GM21528 (cell line): ENCODE measurements at regions not wholly inside any gene's neighbourhood (a gene's known extent, or its start where the extent isn't known, plus 50 kb on each side); places are given as distances from the start of the nearest gene placed in this dataset.

Source experiments
- ATAC-seq: cut with Tn5 transposase; IDR thresholded peaks from one replicate; pipeline ENCODE4 v1.9.1; 2021; ENCODE audit warnings: mild to moderate bottlenecking, moderate library complexity; ENCODE audit not compliant: unreplicated experiment, low FRiP score

DNA sequence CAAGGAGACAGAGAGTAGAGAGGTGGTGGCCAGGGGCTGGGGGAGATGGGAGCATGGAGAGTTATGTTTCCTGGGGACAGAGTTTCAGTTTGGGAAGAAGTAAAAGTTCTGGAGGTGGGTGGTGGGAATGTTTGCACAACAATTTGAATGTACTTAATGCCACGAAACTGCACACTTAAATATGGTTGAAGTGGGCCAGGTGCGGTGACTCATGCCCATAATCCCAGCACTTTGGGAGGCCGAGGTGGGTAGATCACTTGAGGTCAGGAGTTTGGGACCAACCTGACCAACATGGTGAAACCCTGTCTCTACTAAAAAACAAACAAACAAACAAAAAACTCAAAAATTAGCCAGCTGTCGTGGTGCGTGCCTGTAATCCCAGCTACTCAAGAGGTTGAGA, 137.2 kb downstream of the PFKFB3 start:
- no peak for ATAC-seq

DNA sequence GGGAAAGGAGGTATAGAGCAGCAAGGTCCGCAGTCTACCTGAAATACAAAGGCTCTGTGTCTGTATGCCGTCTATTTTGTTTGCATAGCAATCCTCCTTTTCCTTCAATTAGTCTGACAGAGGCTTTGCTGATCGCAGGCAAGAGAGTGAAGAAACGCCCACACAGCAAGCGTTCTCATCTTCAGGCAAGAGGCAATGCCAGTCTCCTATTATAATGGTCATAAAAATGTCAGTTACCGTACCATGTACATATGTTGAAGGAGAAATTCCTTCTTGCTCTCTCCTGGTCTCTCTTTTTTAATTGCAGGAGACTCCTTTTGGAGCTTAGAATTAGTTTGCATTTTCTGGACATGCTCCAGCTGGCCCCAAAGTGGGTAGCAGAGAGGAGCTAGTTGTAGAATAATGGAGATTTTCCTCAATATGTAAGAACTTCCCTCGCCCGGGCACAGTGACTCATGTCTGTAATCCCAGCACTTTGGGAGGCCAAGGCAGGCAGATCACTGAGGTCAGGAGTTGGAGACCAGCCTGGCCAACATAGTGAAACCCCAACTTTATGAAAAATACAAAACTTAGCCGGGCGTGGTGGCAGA, 139.5 kb downstream of the PFKFB3 start:
- no peak for ATAC-seq

DNA sequence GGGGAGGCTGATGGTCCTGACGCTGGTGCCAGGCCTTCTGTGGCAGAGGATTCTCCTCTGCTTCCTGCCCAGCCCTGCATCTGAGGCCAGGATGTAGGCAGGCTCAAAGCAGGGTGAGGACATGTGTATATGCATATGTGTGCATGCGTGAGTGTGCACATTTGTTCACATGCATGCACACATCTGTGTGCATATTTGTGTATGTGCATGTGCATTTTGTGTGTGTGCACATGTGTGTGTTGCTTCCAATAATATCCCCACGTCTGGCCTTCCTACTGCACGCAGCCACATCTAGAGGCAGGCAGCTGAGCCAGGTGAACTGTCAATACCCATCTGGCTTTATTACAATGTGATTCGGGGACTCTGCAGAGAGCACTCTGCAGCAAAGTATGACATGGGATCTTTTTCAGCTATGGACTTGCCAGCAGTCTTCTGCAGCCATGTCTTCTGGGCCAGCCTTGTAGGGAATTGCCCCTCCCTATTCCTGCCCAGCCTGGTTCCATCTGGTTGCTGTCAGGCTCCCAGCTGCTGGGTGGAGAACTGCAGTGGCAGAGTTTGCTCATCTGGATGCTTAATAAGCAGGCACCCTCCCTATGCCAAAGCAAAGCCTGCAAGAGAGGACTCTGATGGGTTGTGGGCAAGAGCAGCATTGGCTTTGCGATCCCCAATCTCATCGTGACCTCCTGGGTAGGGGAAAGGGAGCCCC, 140.7 kb downstream of the PFKFB3 start:
- ATAC-seq = no peak

DNA sequence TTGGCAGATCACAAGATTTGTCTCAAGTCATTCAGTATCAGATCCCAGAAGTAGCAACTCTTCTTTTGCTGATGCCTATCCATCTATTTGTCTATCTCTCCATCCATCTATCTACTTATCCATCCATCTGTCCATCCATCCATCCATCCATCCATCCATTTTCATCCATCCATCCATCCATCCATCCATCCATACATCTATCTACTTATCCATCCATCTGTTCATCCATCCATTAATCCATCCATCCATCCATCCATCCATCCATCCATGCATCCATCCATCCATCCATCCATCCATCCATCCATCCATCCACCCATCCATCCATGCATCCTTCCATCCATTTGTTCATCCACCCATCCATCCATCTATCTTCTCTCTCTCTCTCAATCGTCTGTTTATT, 142.7 kb downstream of the PFKFB3 start:
- ATAC-seq = no peak

DNA sequence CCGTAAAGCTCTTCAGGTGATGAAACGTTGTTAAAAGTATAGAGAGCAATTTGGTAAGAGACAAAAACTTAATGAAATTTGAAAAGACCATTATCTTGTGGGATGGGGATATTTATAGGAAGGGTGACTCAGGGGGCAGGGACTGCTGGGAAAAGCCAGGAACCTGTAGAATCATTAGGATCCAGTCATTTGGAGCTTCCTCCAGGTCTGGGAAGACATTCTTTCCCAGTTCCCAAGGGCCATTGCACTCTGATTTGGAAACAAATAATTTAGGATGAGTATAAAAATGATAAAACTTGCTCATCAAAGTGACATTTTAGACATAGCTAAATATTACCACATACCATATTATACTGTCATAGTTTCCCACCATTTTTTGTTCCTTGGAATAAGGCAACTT, 143.9 kb downstream of the PFKFB3 start:
- ATAC-seq = no peak

DNA sequence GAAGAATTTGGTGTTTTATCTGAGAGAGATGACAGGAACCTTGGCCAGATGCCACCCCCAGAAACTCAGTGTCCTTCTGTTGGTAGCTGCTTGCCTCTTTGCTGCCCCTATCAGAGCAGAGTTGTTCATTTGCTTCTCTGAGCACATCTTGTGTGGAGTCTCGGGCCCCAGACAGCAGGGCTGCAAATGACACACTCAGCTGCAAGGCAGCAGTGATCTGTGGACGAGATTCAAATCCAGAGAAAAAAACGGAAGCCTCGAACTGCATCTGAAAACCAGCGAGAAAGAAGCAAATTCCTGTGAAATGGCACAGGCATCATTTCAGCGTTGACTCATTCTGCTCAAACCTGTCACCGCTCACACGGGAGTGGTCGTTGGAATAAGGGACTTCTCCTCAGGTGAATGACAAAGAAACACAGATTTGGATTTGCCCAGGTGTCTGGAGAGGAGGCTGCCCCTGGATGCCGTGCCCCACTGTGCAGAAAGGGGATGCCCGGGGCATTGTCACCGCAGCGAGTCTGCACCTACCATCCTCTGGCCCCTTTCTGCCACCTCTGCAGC, 144.7 kb downstream of the PFKFB3 start:
- ATAC-seq = peak; percentile 46

DNA sequence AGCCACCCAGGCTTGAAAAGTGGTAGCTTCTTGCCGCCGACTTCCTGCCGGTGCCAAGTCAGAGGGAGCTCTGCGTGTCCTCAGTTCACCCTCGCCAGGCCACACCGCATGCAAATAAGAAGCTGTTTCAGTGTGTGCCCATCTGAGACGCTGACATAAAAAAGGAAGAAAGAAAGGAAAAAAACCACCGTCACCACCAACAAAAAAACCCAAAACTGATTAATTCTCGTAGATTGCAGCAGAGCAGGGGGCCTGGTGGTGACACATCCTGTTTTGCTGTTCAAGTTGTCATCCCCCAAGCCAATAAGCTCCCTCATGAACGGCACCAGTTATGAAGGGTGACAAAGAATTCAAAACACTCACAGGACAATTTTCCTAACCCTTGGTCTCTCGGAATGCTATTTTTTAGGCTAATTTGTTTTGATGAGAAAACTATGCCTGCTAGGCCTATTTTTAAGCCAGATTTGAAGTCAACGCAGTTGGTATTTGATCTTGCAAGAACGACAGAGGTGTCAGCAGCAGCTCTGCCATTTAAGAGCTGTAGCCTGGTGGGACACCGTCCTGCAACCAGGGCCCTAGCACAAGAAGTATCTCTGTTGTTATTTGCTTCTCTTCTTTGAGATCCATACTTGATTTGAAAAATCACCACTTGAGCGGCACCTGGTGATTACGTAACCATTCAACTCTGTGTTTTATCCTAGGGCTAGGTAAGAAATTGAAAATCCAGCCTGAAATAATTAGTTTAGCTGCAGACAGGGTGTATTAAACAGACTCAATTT, 145.6 kb downstream of the PFKFB3 start:
- ATAC-seq = peak; percentile 94

DNA sequence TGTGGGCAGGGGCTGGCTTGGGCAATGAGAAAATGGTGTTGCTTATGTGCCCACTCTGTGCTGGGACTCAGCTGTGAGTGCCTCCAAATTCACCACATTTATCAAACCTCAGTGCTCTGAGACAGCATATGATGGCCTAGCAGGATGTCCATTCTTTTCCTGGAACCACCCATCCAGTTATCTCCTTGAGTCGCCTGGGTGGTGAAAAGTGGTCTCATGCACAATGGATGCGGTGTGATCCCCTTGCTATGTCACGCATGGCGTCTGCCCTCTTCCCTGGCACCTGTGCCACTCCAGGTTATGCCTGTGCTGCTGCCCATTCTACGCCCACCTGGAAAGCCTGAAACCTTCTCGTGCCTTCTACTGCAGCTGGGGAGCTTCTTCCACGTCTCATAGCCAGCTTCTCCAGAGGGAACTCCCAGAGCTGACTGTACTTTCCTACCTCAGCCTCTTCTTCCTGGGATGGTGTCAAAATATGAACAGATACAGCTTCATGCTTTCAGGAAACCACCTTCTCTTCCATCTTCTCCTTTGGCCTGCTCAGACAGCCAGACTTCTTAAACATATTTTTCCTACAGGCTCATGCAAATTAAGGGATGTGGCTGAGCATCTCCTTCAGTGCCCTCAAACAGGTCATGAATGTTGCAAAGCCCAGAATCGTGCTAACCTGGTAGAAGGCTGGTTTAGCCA, 147.3 kb downstream of the PFKFB3 start:
- no peak for ATAC-seq

DNA sequence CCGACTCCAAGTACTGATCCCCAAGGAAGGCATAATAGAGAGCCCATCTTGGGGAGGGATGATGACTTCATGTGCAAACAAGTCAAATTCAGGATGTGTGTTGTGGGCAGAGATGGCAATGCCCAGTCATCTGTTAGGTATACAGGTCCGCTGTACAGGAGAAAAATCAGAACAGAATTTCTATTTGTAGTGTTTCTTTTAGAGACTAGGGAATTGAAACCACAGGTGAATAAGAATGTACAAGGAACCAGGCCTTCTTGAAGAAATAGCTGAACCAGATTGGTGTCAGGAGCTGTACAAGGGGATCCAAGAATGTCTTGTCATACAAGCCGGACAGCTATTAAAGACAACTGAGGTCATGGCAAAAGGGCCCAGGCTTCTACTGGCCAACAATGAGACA, 147.9 kb downstream of the PFKFB3 start:
- ATAC-seq = no peak

DNA sequence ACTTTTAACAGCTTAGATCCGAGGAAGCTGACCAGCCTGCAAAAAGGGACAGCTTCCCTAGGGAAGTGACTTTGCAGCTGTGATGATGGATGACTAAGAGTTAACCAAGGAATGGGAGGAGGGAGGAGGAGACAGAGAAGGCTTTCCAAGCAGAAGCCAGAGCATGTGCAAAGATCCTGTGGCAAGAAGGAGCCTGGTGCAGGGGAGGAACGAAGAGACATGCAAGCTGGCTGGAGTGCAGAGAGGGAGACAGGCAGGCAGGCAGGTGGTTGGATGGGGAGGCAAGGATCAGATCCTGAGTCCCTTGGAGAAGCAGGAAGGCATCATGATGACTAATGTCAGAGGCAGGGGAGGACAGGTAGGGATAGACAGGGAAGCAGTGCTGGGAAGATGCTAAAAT, 148.8 kb downstream of the PFKFB3 start:
- no peak for ATAC-seq

DNA sequence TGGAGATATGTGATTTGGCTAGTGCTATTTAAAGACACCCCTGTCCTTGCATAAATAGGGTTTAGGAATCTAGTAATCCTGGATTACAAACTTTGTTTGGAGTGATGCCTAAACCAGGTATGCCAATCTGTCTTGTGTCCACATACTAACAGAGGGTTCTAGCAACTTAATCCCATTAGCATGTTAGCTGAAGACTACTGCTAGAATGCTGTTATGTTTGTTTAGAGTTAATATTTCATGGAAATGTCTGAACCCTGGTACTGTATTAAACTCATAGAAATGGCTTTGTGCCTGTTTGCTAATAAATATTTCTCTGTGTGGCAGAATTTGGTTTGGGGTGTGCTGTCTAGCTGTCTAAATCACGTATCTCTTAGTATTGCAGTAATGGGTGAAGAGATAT, 150.8 kb downstream of the PFKFB3 start:
- ATAC-seq = no peak

DNA sequence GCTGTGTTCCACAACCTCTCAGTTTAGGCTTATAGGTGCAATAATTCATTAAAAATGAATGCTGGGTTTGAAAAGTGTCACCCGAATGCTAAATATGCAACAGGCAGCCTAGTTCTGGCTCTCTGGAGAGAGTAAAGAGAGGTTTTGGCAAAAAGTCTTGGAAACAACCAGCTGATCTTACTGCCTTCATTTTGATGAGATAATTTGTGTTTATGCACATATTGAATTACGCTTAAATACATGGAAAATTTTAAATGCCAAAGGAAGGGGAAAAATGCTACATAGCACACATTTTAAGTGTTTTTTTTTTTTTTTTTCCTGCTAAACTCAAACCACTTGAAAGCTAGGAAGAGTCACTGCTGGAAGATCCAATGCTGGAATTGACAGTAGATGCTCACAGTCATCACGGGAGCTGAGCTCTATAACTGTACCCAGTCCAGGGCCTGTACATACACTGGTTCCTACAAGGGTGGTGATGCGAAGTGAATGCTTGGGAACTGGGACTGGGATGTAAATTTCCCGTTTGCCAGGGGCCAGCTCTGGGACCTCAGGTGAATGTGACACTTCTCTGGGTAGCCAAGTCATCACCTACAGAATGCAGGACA, 151.5 kb downstream of the PFKFB3 start:
- ATAC-seq = no peak

DNA sequence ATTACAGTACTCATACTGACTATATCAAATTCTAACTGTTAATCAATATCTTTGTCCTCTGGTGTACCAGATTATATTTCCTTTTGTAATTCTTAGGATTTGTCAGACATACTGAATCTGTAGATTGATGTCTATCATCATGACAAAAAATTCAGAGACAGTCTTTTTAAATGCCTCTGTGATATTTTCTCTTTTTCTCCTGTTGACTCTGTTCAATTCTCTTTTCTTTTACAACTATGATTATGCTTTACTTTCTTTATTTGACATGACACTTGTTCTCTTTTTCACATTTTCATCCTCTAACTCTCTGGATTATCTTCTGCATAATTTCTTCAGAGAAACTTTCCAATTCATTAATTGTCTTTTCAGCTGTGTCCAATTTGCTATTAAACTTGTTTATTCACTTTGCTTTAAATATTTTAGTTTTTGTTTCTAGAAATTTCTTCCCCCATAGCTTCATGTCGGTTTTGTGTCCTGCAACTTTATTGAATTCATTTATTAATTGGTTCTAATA, 153.6 kb downstream of the PFKFB3 start:
- ATAC-seq = no peak

DNA sequence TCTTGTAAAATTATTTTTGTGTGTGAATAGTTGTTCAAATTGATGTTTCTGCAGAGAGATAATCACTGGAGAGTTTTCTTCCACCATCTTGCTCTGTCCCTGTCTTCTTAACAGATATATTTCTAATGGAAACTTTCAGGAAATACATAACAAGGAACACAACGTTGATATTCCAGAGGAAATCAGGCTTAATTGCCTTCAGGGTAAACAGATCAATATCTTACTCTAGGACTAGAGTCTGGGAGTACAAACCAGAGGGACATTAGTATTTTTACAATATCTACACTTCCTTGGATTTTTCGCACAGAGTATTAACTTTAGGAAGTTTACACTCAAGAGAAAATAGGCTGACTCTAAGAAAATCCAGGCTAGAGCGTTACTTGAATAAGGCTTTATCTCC, 159.1 kb downstream of the PFKFB3 start:
- no peak for ATAC-seq

DNA sequence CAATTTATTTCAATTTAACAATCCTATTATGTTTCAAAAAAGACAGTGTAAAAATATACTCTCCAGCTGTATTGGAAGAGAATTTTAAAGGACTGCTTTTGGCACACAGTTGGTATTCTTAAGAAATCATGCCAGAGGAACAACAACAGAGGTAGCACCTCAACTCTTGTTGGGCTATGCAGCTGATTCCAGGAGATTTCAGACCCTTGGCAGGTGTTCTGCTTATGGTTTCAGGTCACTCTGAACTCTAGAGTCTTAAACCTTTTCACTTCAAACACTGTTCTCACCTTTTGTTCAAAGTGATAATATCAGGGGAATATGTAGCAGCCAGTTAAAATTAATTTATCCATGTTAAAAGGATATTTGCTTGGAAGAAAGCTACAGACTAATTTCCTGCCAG, 160.1 kb downstream of the PFKFB3 start:
- ATAC-seq = no peak

DNA sequence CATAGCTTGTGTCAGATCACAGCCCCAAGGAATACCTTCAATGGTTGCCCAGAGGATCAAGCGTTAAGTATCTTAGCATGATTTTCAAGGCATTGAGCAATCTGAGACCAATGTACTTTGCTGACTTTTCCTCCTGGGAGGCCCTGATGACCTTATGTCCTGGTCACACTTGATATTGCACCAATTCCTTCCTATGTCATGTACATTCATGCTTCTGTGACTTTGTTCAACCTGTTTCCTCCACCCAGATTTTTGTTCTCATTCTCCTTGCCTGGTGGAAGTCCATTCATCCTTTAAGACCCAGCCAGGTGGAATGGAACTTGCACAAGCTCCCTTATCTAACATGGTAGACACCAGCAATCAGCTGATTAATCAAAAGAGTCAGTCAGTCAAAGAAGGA, 160.8 kb downstream of the PFKFB3 start:
- ATAC-seq = no peak

DNA sequence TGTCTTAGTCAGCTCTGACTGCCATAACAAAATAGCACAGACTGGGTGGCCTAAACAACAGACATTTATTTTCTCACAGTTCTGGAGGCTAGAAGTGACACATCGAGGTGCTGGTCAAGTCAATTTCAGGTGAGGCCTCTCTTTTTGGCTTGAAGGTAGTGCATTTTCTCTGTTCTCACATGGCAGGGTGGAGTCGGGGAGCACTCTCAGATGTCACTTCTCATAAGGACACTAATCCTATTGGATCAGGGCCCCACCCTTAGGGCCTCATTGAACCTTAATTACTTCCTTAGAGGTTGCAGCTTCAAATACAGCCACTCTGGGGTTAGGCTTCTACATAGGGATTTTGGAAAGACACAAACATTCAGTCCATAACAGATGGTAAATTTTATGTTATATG, 161.6 kb downstream of the PFKFB3 start:
- ATAC-seq = no peak

DNA sequence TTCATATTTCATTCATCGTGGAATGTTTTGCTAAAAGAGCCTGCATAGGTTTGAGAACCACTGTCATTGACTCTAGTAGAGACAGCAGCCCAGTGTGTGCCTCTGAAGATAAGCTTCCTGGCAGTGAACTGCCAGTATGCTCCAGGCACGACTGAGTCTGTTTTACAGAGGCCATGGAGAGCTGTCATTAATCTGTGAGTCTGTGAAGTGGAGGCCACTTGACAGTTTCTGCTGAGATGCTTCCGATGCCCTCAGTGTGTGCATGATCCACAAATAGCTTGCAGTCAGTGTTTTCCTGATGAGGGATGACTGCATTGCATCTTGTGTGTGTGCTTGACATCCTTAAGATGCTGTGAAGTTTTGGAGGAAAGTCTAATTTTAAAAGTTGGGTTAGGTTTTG, 162.2 kb downstream of the PFKFB3 start:
- ATAC-seq = no peak

DNA sequence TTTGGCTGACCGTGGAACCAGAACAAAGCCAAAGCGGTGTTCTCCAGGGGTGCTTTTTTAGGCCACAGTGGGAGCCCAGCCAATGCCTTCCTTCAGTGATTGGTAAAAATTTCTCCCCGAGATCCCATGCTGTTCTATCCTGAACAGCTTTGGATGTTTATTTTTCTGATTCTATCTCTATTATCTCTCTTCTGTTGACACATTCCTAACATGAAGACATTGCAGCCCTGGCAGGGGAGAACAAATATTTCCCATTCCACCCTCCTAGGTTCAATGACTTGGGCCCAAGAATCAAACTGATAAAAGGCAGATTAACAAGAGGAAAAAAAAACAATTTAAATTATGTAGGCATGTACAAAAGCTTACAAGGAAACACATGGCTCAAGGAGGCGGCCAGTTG, 162.7 kb downstream of the PFKFB3 start:
- no peak for ATAC-seq
